ENCODE measurements at regions not wholly inside any gene's neighbourhood (a gene's known extent, or its start where the extent isn't known, plus 50 kb on each side); places are given as distances from the start of the nearest gene placed in this dataset.

- TF ChIP-seq GATA2 (IDR thresholded peaks at IDR 0.05; ENCODE audit: low read depth, low read length) (no peak), GATA3 (IDR thresholded peaks at IDR 0.05; ENCODE audit: low read depth, low read length) (no peak)
These were observed 142.9 kb downstream of the DMAC1 start for GRCh38 chr9:7656636-7657035.

Measured in SH-SY5Y (cell line).